H1 (cell line): ENCODE measurements at regions not wholly inside any gene's neighbourhood (a gene's known extent, or its start where the extent isn't known, plus 50 kb on each side); places are given as distances from the start of the nearest gene placed in this dataset.

Experiments
- RBBP5 ChIP-seq: IDR thresholded peaks from 2 replicates; pipeline ENCODE4 v1.7.1; 2012; ENCODE audit warnings: low read depth, mild to moderate bottlenecking, inconsistent platforms, low read length, moderate library complexity, borderline replicate concordance
- SIRT6 ChIP-seq: IDR thresholded peaks from one replicate; pipeline ENCODE4 v1.7.1; 2012; ENCODE audit warnings: low read length, inconsistent platforms
- TF ChIP-seq, protein P1 (sequence below): fragments of 300-600 bp; sonication (generic); IDR thresholded peaks from 2 replicates; pipeline ENCODE4 v1.7.1; 2012; ENCODE audit warnings: low read length, moderate library complexity, mild to moderate bottlenecking, inconsistent platforms; ENCODE audit not compliant: insufficient replicate concordance

DNA sequence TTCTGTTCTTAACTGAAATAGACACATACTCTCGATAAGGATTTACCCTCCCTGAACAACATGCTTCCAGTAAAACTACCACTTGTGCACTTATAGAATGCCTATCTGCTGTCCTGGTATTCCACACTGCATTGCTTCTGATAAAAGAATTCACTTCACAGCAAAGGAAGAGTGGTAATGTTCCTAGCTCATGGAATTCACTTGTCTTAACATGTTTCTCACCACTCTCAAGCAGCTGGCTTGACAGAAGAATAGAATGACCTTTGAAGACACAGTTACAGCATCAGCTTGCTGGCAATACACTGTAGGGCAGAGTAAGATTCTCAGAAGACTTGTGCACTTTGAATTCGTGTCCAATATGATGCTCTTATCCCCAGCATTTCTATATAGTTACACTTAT, 524.1 kb upstream of the CNTNAP5 start (continued):
- TF ChIP-seq, protein P1, sequence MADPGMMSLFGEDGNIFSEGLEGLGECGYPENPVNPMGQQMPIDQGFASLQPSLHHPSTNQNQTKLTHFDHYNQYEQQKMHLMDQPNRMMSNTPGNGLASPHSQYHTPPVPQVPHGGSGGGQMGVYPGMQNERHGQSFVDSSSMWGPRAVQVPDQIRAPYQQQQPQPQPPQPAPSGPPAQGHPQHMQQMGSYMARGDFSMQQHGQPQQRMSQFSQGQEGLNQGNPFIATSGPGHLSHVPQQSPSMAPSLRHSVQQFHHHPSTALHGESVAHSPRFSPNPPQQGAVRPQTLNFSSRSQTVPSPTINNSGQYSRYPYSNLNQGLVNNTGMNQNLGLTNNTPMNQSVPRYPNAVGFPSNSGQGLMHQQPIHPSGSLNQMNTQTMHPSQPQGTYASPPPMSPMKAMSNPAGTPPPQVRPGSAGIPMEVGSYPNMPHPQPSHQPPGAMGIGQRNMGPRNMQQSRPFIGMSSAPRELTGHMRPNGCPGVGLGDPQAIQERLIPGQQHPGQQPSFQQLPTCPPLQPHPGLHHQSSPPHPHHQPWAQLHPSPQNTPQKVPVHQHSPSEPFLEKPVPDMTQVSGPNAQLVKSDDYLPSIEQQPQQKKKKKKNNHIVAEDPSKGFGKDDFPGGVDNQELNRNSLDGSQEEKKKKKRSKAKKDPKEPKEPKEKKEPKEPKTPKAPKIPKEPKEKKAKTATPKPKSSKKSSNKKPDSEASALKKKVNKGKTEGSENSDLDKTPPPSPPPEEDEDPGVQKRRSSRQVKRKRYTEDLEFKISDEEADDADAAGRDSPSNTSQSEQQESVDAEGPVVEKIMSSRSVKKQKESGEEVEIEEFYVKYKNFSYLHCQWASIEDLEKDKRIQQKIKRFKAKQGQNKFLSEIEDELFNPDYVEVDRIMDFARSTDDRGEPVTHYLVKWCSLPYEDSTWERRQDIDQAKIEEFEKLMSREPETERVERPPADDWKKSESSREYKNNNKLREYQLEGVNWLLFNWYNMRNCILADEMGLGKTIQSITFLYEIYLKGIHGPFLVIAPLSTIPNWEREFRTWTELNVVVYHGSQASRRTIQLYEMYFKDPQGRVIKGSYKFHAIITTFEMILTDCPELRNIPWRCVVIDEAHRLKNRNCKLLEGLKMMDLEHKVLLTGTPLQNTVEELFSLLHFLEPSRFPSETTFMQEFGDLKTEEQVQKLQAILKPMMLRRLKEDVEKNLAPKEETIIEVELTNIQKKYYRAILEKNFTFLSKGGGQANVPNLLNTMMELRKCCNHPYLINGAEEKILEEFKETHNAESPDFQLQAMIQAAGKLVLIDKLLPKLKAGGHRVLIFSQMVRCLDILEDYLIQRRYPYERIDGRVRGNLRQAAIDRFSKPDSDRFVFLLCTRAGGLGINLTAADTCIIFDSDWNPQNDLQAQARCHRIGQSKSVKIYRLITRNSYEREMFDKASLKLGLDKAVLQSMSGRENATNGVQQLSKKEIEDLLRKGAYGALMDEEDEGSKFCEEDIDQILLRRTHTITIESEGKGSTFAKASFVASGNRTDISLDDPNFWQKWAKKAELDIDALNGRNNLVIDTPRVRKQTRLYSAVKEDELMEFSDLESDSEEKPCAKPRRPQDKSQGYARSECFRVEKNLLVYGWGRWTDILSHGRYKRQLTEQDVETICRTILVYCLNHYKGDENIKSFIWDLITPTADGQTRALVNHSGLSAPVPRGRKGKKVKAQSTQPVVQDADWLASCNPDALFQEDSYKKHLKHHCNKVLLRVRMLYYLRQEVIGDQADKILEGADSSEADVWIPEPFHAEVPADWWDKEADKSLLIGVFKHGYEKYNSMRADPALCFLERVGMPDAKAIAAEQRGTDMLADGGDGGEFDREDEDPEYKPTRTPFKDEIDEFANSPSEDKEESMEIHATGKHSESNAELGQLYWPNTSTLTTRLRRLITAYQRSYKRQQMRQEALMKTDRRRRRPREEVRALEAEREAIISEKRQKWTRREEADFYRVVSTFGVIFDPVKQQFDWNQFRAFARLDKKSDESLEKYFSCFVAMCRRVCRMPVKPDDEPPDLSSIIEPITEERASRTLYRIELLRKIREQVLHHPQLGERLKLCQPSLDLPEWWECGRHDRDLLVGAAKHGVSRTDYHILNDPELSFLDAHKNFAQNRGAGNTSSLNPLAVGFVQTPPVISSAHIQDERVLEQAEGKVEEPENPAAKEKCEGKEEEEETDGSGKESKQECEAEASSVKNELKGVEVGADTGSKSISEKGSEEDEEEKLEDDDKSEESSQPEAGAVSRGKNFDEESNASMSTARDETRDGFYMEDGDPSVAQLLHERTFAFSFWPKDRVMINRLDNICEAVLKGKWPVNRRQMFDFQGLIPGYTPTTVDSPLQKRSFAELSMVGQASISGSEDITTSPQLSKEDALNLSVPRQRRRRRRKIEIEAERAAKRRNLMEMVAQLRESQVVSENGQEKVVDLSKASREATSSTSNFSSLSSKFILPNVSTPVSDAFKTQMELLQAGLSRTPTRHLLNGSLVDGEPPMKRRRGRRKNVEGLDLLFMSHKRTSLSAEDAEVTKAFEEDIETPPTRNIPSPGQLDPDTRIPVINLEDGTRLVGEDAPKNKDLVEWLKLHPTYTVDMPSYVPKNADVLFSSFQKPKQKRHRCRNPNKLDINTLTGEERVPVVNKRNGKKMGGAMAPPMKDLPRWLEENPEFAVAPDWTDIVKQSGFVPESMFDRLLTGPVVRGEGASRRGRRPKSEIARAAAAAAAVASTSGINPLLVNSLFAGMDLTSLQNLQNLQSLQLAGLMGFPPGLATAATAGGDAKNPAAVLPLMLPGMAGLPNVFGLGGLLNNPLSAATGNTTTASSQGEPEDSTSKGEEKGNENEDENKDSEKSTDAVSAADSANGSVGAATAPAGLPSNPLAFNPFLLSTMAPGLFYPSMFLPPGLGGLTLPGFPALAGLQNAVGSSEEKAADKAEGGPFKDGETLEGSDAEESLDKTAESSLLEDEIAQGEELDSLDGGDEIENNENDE: no peak
- TF ChIP-seq SIRT6 (no peak), RBBP5 (no peak)
